Activated B cell treated with CpG ODN at 0.5 μM for 24 hours (primary cell): ENCODE measurements at regions not wholly inside any gene's neighbourhood (a gene's known extent, or its start where the extent isn't known, plus 50 kb on each side); places are given as distances from the start of the nearest gene placed in this dataset.

Experiments used
- ATAC-seq: fragments of 200-7000 bp; cut with Tn5 transposase; one replicate; pipeline ENCODE4 v1.10.0; 2021; ENCODE audit warnings: low read depth, mild to moderate bottlenecking, moderate library complexity
- CTCF ChIA-PET: fragments of 350-600 bp; sonication (Branson Sonifier 250); formaldehyde crosslinking; loops from one replicate; lab custom pipeline; 2021; ENCODE audit warnings: antibody characterized with exemption; lab: Charles Lee
- POLR2A ChIA-PET: fragments of 350-600 bp; sonication (Branson Sonifier 250); formaldehyde crosslinking; loops from one replicate; lab custom pipeline; 2021; ENCODE audit warnings: antibody characterized with exemption; lab: Charles Lee
- DNase-seq: peaks from one replicate; pipeline ENCODE4 v3.0.0; 2022
- H3K27ac Mint-ChIP-seq: one replicate; pipeline ENCODE4 v1.8.0; 2020; ENCODE audit warnings: mixed read lengths
- H3K27me3 Mint-ChIP-seq: one replicate; pipeline ENCODE4 v1.8.0; 2021; ENCODE audit warnings: mixed read lengths
- H3K36me3 Mint-ChIP-seq: one replicate; pipeline ENCODE4 v1.8.0; 2021; ENCODE audit warnings: low read depth, mixed read lengths
- H3K4me1 Mint-ChIP-seq: one replicate; pipeline ENCODE4 v1.8.0; 2021; ENCODE audit warnings: mixed read lengths
- H3K4me3 Mint-ChIP-seq: one replicate; pipeline ENCODE4 v1.8.0; 2020; ENCODE audit warnings: mild to moderate bottlenecking, mixed read lengths
- H3K9me3 Mint-ChIP-seq: one replicate; pipeline ENCODE4 v1.8.0; 2020; ENCODE audit warnings: mixed read lengths
- CTCF ChIP-seq: fragments of 200-600 bp; IDR thresholded peaks from one replicate; pipeline ENCODE4 v1.8.0; 2022; ENCODE audit warnings: antibody characterized with exemption, mild to moderate bottlenecking
- intact Hi-C: fragments of 100-400 bp; cut with micrococcal nuclease; formaldehyde crosslinking; loops from one replicate; pipeline ENCODE4 v1.15.1; 2024

- CTCF ChIA-PET, result no interaction called here
- Mint-ChIP-seq H3K9me3 (no peaks in the 10 kb centered on the region), H3K27me3 (peaks cover 15% of the 10 kb centered on the region), H3K36me3 (no peaks in the 10 kb centered on the region), H3K4me3 (no peak overlapping the region), H3K27ac (no peak overlapping the region), H3K4me1 (no peaks in the 10 kb centered on the region)
- POLR2A ChIA-PET, result no interaction called here
- ATAC-seq (no peak), DNase-seq (no peak)
- intact Hi-C loops, result no loop called here
- no peak for TF ChIP-seq CTCF
Observed at GRCh38 chr2:173544641-173545363, 190.1 kb downstream of the CDCA7 start.

GRCh38 chr2:173545364-173545763, 190.7 kb downstream of the CDCA7 start:
- POLR2A ChIA-PET, result no interaction called here
- Mint-ChIP-seq H3K27me3 (peaks cover 13% of the 10 kb centered on the region), H3K4me3 (no peak overlapping the region), H3K36me3 (no peaks in the 10 kb centered on the region), H3K9me3 (no peaks in the 10 kb centered on the region), H3K27ac (no peak overlapping the region), H3K4me1 (no peaks in the 10 kb centered on the region)
- CTCF ChIA-PET, result no interaction called here
- no peak for DNase-seq
- no peak for ATAC-seq
- intact Hi-C loops, result no loop called here
- TF ChIP-seq CTCF, result no peak

GRCh38 chr2:173547499-173547898, 192.8 kb downstream of the CDCA7 start:
- intact Hi-C loops, result no loop called here
- no peaks in the 10 kb centered on the region for H3K4me1 Mint-ChIP-seq
- ATAC-seq, result no peak
- H3K36me3 Mint-ChIP-seq, result no peaks in the 10 kb centered on the region
- no peak for TF ChIP-seq CTCF
- ChIA-PET CTCF (no interaction called here), POLR2A (no interaction called here)
- no peak overlapping the region for H3K4me3 Mint-ChIP-seq
- H3K27ac Mint-ChIP-seq, result no peak overlapping the region
- no peak for DNase-seq
- H3K9me3 Mint-ChIP-seq, result no peaks in the 10 kb centered on the region
- H3K27me3 Mint-ChIP-seq, result peaks cover 16% of the 10 kb centered on the region

- POLR2A ChIA-PET, result no interaction called here
- Mint-ChIP-seq H3K4me1 (no peaks in the 10 kb centered on the region), H3K27ac (no peak overlapping the region), H3K36me3 (no peaks in the 10 kb centered on the region), H3K4me3 (no peak overlapping the region), H3K27me3 (peaks cover 16% of the 10 kb centered on the region), H3K9me3 (no peaks in the 10 kb centered on the region)
- intact Hi-C loops, result no loop called here
- no peak for DNase-seq
- TF ChIP-seq CTCF, result no peak
- no peak for ATAC-seq
- CTCF ChIA-PET, result no interaction called here
Observed at GRCh38 chr2:173550143-173550542, 195.5 kb downstream of the CDCA7 start.

GRCh38 chr2:173552531-173552930, 197.9 kb downstream of the CDCA7 start:
- peaks cover 13% of the 10 kb centered on the region for H3K27me3 Mint-ChIP-seq
- ATAC-seq, result no peak

More at GRCh38 chr2:173552531-173552930, 197.9 kb downstream of the CDCA7 start:
- ChIA-PET CTCF (no interaction called here), POLR2A (no interaction called here)
- Mint-ChIP-seq H3K9me3 (no peaks in the 10 kb centered on the region), H3K4me1 (no peaks in the 10 kb centered on the region), H3K36me3 (no peaks in the 10 kb centered on the region), H3K27ac (no peak overlapping the region), H3K4me3 (no peak overlapping the region)
- intact Hi-C loops, result no loop called here
- no peak for TF ChIP-seq CTCF
- DNase-seq, result no peak
